ENCODE measurements at regions not wholly inside any gene's neighbourhood (a gene's known extent, or its start where the extent isn't known, plus 50 kb on each side); places are given as distances from the start of the nearest gene placed in this dataset.

GRCh38 chr12:97167598-97167997 is 260.5 kb downstream of the NEDD1 start:
- no peaks in the 10 kb centered on the region for H3K36me3 ChIP-seq (ENCODE audit: low read depth, missing control alignments)
- H3K4me1 ChIP-seq: no peaks in the 10 kb centered on the region
- 71 to 89% methylated on average over 4 of the region's 4 CpGs for WGBS, 2 donors
- intact Hi-C loops (cut with DNase I; ENCODE audit: low total_unique reads): no loop called here
- H3K27ac ChIP-seq: no peak overlapping the region
- DNase-seq: no peak
- H3K27me3 ChIP-seq: no peaks in the 10 kb centered on the region
- no peak for TF ChIP-seq POLR2A (IDR thresholded peaks at IDR 0.05)
- TF ChIP-seq CTCF (IDR thresholded peaks at IDR 0.05): no peak
- H3K9me3 ChIP-seq: no peaks in the 10 kb centered on the region
- H3K4me3 ChIP-seq: no peak overlapping the region

GRCh38 chr12:97168804-97169203 is 261.7 kb downstream of the NEDD1 start:
- Histone ChIP-seq H3K27ac (no peak overlapping the region), H3K36me3 (ENCODE audit: low read depth, missing control alignments) (no peaks in the 10 kb centered on the region), H3K4me1 (no peaks in the 10 kb centered on the region), H3K27me3 (no peaks in the 10 kb centered on the region), H3K9me3 (no peaks in the 10 kb centered on the region), H3K4me3 (no peak overlapping the region)
- DNase-seq: no peak
- intact Hi-C loops (cut with DNase I; ENCODE audit: low total_unique reads): no loop called here
- 36 to 61% methylated on average over 4 of the region's 4 CpGs for WGBS, 2 donors
- TF ChIP-seq CTCF (IDR thresholded peaks at IDR 0.05) (no peak), POLR2A (IDR thresholded peaks at IDR 0.05) (no peak)

GRCh38 chr12:97169889-97170567 is 263.0 kb downstream of the NEDD1 start:
- Histone ChIP-seq H3K4me3 (no peak overlapping the region), H3K27me3 (no peaks in the 10 kb centered on the region), H3K4me1 (no peaks in the 10 kb centered on the region), H3K36me3 (ENCODE audit: low read depth, missing control alignments) (no peaks in the 10 kb centered on the region), H3K9me3 (no peaks in the 10 kb centered on the region), H3K27ac (no peak overlapping the region)
- no peak for TF ChIP-seq CTCF (IDR thresholded peaks at IDR 0.05)
- no peak for TF ChIP-seq POLR2A (IDR thresholded peaks at IDR 0.05)
- intact Hi-C loops (cut with DNase I; ENCODE audit: low total_unique reads): no loop called here
- WGBS, 2 donors: 40 to 46% methylated on average over 6 of the region's 6 CpGs
- DNase-seq: no peak

GRCh38 chr12:97173688-97174410 is 266.8 kb downstream of the NEDD1 start:
- 54 to 60% methylated on average over 5 of the region's 5 CpGs for WGBS, 2 donors

More at GRCh38 chr12:97173688-97174410, 266.8 kb downstream of the NEDD1 start:
- Histone ChIP-seq H3K4me1 (no peaks in the 10 kb centered on the region), H3K9me3 (no peaks in the 10 kb centered on the region), H3K4me3 (no peak overlapping the region), H3K36me3 (ENCODE audit: low read depth, missing control alignments) (no peaks in the 10 kb centered on the region), H3K27ac (no peak overlapping the region), H3K27me3 (no peaks in the 10 kb centered on the region)
- DNase-seq: no peak
- intact Hi-C loops (cut with DNase I; ENCODE audit: low total_unique reads): no loop called here
- no peak for TF ChIP-seq POLR2A (IDR thresholded peaks at IDR 0.05)
- TF ChIP-seq CTCF (IDR thresholded peaks at IDR 0.05): no peak
